ENCODE measurements at regions not wholly inside any gene's neighbourhood (a gene's known extent, or its start where the extent isn't known, plus 50 kb on each side); places are given as distances from the start of the nearest gene placed in this dataset.

- TF ChIP-seq GATA2 (IDR thresholded peaks at IDR 0.05; ENCODE audit: low read depth, low read length) (no peak), GATA3 (IDR thresholded peaks at IDR 0.05; ENCODE audit: low read depth, low read length) (no peak)
These were observed 55.6 kb upstream of the CCL2 start for GRCh38 chr17:34199454-34199853.
